ENCODE measurements at regions not wholly inside any gene's neighbourhood (a gene's known extent, or its start where the extent isn't known, plus 50 kb on each side); places are given as distances from the start of the nearest gene placed in this dataset.

DNA sequence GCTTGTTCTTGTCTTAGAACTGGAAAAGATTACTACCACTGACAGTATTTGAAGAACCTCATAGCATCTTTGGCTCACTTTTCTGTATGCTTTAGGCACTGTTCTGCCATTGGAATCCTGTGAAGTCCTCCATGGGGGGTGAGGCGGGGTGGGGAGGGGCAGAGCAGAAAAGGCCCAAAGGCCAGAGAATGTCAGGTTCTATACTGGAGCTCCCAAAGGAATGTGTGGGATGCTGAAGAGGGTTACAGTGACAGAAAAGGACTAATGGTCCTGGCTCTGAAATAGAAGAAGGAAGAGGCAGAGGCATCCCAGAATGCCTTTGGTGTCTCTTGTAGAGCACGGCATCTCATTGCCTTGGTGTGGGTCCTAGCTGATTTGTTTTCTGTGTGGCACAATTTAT is 141.9 kb downstream of the HAUS1 start:
- TF ChIP-seq EZH2 (IDR thresholded peaks at IDR 0.05; ENCODE audit: borderline replicate concordance, insufficient read depth, low read depth, low read length, poor library complexity, severe bottlenecking): no peak
- TF ChIP-seq, protein P1, sequence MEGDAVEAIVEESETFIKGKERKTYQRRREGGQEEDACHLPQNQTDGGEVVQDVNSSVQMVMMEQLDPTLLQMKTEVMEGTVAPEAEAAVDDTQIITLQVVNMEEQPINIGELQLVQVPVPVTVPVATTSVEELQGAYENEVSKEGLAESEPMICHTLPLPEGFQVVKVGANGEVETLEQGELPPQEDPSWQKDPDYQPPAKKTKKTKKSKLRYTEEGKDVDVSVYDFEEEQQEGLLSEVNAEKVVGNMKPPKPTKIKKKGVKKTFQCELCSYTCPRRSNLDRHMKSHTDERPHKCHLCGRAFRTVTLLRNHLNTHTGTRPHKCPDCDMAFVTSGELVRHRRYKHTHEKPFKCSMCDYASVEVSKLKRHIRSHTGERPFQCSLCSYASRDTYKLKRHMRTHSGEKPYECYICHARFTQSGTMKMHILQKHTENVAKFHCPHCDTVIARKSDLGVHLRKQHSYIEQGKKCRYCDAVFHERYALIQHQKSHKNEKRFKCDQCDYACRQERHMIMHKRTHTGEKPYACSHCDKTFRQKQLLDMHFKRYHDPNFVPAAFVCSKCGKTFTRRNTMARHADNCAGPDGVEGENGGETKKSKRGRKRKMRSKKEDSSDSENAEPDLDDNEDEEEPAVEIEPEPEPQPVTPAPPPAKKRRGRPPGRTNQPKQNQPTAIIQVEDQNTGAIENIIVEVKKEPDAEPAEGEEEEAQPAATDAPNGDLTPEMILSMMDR (IDR thresholded peaks at IDR 0.05): no peak

Measured in B cell (primary cell).